Natural killer cell (primary cell): ENCODE measurements at regions not wholly inside any gene's neighbourhood (a gene's known extent, or its start where the extent isn't known, plus 50 kb on each side); places are given as distances from the start of the nearest gene placed in this dataset.

Experiments
- ATAC-seq, 3 donors: fragments of 150-1000 bp in 2 of 3; fragments of 200-7000 bp in 1 of 3; cut with Tn5 transposase; 1 replicate in 1 of 3; 2 replicates in 2 of 3; pipeline ENCODE4 v1.10.0; 2021; ENCODE audit warnings: mild to moderate bottlenecking in 2 of 3, moderate library complexity in 2 of 3
- DNase-seq, 2 donors: peaks; one replicate each; pipeline versions ENCODE4 v3.0.0 to v3.0.0-alpha.2; 2013 to 2021; ENCODE audit warnings: mixed read lengths in 1 of 2
- H3K27ac ChIP-seq: one replicate; pipeline ENCODE4 v1.5.1; 2013; ENCODE audit warnings: mild to moderate bottlenecking, low read length
- H3K27me3 ChIP-seq: one replicate; pipeline ENCODE4 v1.6.1; 2013; ENCODE audit warnings: low read length; ENCODE audit not compliant: control insufficient read depth, insufficient read depth
- H3K36me3 ChIP-seq: one replicate; pipeline ENCODE4 v1.6.1; 2013; ENCODE audit warnings: low read length; ENCODE audit not compliant: control insufficient read depth, insufficient read depth
- H3K4me1 ChIP-seq: one replicate; pipeline ENCODE4 v1.6.1; 2013; ENCODE audit warnings: low read length; ENCODE audit not compliant: control insufficient read depth, insufficient read depth
- H3K4me3 ChIP-seq: one replicate; pipeline ENCODE4 v1.5.1; 2013; ENCODE audit warnings: low read length
- H3K9me3 ChIP-seq: one replicate; pipeline ENCODE4 v1.6.1; 2013; ENCODE audit warnings: low read length; ENCODE audit not compliant: control insufficient read depth, insufficient read depth
- H3K27ac Mint-ChIP-seq, 2 donors: one replicate each; pipeline ENCODE4 v1.8.0; 2022; ENCODE audit warnings: mild to moderate bottlenecking in 2 of 2, mixed read lengths in 2 of 2, moderate library complexity in 1 of 2
- H3K27me3 Mint-ChIP-seq, 2 donors: one replicate each; pipeline ENCODE4 v1.8.0; 2022; ENCODE audit warnings: low read depth in 2 of 2, mixed read lengths in 2 of 2
- H3K36me3 Mint-ChIP-seq: one replicate; pipeline ENCODE4 v1.8.0; 2022; ENCODE audit warnings: mixed read lengths
- H3K4me1 Mint-ChIP-seq, 2 donors: one replicate each; pipeline ENCODE4 v1.8.0; 2022; ENCODE audit warnings: mixed read lengths in 2 of 2
- H3K4me3 Mint-ChIP-seq: one replicate; pipeline ENCODE4 v1.8.0; 2022; ENCODE audit warnings: mild to moderate bottlenecking, moderate library complexity, mixed read lengths
- H3K9me3 Mint-ChIP-seq, 2 donors: one replicate each; pipeline ENCODE4 v1.8.0; 2022; ENCODE audit warnings: mixed read lengths in 2 of 2
- CTCF ChIP-seq: fragments of 200-600 bp; IDR thresholded peaks from one replicate; pipeline ENCODE4 v1.8.0; 2022; ENCODE audit warnings: antibody characterized with exemption
- WGBS: methylation state at CpG from one replicate; pipeline ENCODE4 v1.1.7; 2013; ENCODE audit warnings: missing lambda C conversion rate; ENCODE audit not compliant: insufficient coverage; 5-methylcytosine and 5-hydroxymethylcytosine counted together
- intact Hi-C: fragments of 100-400 bp; cut with micrococcal nuclease; formaldehyde crosslinking; loops from one replicate; pipeline ENCODE4 v1.14.2; 2022

- DNase-seq = no peak
- Histone ChIP-seq H3K4me1 (no peaks in the 10 kb centered on the region), H3K27me3 (no peaks in the 10 kb centered on the region), H3K4me3 (no peak overlapping the region), H3K36me3 (no peaks in the 10 kb centered on the region), H3K27ac (no peak overlapping the region), H3K9me3 (no peaks in the 10 kb centered on the region)
- ATAC-seq = no peak
- H3K4me3 Mint-ChIP-seq = no peak overlapping the region
- WGBS = 79% methylated on average over 1 of the region's 1 CpG
- H3K4me1 Mint-ChIP-seq = no peaks in the 10 kb centered on the region
- no peak overlapping the region for H3K27ac Mint-ChIP-seq
- TF ChIP-seq CTCF = no peak
- H3K9me3 Mint-ChIP-seq = peaks cover 3 to 11% of the 10 kb centered on the region in 2 donors
- no peaks in the 10 kb centered on the region for H3K36me3 Mint-ChIP-seq
- intact Hi-C loops = no loop called here
- no peaks in the 10 kb centered on the region for H3K27me3 Mint-ChIP-seq
These were observed 1256.2 kb upstream of the SPRY2 start for GRCh38 chr13:81597101-81597500.

- Mint-ChIP-seq H3K27me3 (no peaks in the 10 kb centered on the region), H3K4me1 (no peaks in the 10 kb centered on the region), H3K27ac (no peak overlapping the region), H3K4me3 (no peak overlapping the region), H3K36me3 (no peaks in the 10 kb centered on the region), H3K9me3 (peaks cover 9 to 12% of the 10 kb centered on the region in 2 donors)
- DNase-seq = no peak
- H3K4me3 ChIP-seq = no peak overlapping the region
- TF ChIP-seq CTCF = no peak
- no peaks in the 10 kb centered on the region for H3K4me1 ChIP-seq
- ATAC-seq = no peak
- no peaks in the 10 kb centered on the region for H3K36me3 ChIP-seq
- H3K27ac ChIP-seq = no peak overlapping the region
- intact Hi-C loops = no loop called here
- no peaks in the 10 kb centered on the region for H3K9me3 ChIP-seq
- WGBS = 69% methylated on average over 2 of the region's 2 CpGs
- no peaks in the 10 kb centered on the region for H3K27me3 ChIP-seq
These were observed 1255.4 kb upstream of the SPRY2 start for GRCh38 chr13:81596224-81596753.

- no peaks in the 10 kb centered on the region for H3K9me3 ChIP-seq
- Mint-ChIP-seq H3K4me1 (no peaks in the 10 kb centered on the region), H3K36me3 (no peaks in the 10 kb centered on the region), H3K27me3 (no peaks in the 10 kb centered on the region), H3K27ac (no peak overlapping the region), H3K4me3 (no peak overlapping the region), H3K9me3 (peaks cover 8 to 12% of the 10 kb centered on the region in 2 donors)
- no peaks in the 10 kb centered on the region for H3K36me3 ChIP-seq
- WGBS = 74% methylated on average over 3 of the region's 3 CpGs
- no peak for TF ChIP-seq CTCF
- intact Hi-C loops = no loop called here
- no peaks in the 10 kb centered on the region for H3K27me3 ChIP-seq
- ATAC-seq (no peak), DNase-seq (no peak)
- H3K27ac ChIP-seq = no peak overlapping the region
- no peaks in the 10 kb centered on the region for H3K4me1 ChIP-seq
- H3K4me3 ChIP-seq = no peak overlapping the region
These were observed 1250.7 kb upstream of the SPRY2 start for GRCh38 chr13:81591528-81592220.

GRCh38 chr13:81582381-81582780 is 1241.5 kb upstream of the SPRY2 start:
- DNase-seq (no peak), ATAC-seq (no peak)
- H3K4me1 Mint-ChIP-seq = no peaks in the 10 kb centered on the region
- Histone ChIP-seq H3K4me3 (no peak overlapping the region), H3K36me3 (no peaks in the 10 kb centered on the region), H3K27me3 (no peaks in the 10 kb centered on the region), H3K27ac (no peak overlapping the region), H3K9me3 (no peaks in the 10 kb centered on the region), H3K4me1 (no peaks in the 10 kb centered on the region)
- no peak for TF ChIP-seq CTCF
- H3K27me3 Mint-ChIP-seq = no peaks in the 10 kb centered on the region
- H3K36me3 Mint-ChIP-seq = no peaks in the 10 kb centered on the region
- intact Hi-C loops = no loop called here
- H3K9me3 Mint-ChIP-seq = peaks cover 7 to 12% of the 10 kb centered on the region in 2 donors
- H3K27ac Mint-ChIP-seq = no peak overlapping the region
- H3K4me3 Mint-ChIP-seq = no peak overlapping the region
